Mucosa of descending colon (tissue), 3 donors: ENCODE measurements at regions not wholly inside any gene's neighbourhood (a gene's known extent, or its start where the extent isn't known, plus 50 kb on each side); places are given as distances from the start of the nearest gene placed in this dataset.
"Not testable (repeated sequence)": the region's sequence is repeated elsewhere in the genome, so short reads cannot be mapped to it uniquely, and the experiment has no call there.

ENCODE experiments used
- ATAC-seq: fragments of 200-7000 bp; cut with Tn5 transposase; one replicate; pipeline ENCODE4 v1.9.1; 2020; ENCODE audit warnings: mild to moderate bottlenecking, moderate library complexity
- DNase-seq, 3 donors: peaks; one replicate each; pipeline ENCODE4 v3.0.0-alpha.2; 2020
- H3K36me3 ChIP-seq: fragments of 200-600 bp; one replicate; pipeline ENCODE4 v1.8.0; 2021; ENCODE audit warnings: low read depth, mild to moderate bottlenecking
- H3K4me1 ChIP-seq: fragments of 200-600 bp; one replicate; pipeline ENCODE4 v1.8.0; 2021; ENCODE audit warnings: low read depth, mild to moderate bottlenecking
- H3K4me3 ChIP-seq: fragments of 200-600 bp; one replicate; pipeline ENCODE4 v1.8.0; 2021; ENCODE audit warnings: mild to moderate bottlenecking
- H3K9me3 ChIP-seq: fragments of 200-600 bp; one replicate; pipeline ENCODE4 v1.8.0; 2021; ENCODE audit warnings: mild to moderate bottlenecking
- intact Hi-C, 2 donors: fragments of 100-400 bp; cut with DNase I in 1 of 2; cut with micrococcal nuclease in 1 of 2; formaldehyde crosslinking; loops; one replicate each; pipeline versions ENCODE4 v1.11.0 to v1.11.1; 2022; cut with DNase I, micrococcal nuclease
- TF ChIP-seq, protein P1 (sequence below): fragments of 200-600 bp; IDR thresholded peaks from one replicate; pipeline ENCODE4 v1.8.0; 2022; ENCODE audit warnings: antibody characterized with exemption, mild to moderate bottlenecking
- donor health status: DM: no; HTN: no; CAD: no; lungs with moderate emphysema.
- donor health status: DM: no; HTN: no; CAD: no.
- donor health status: DM: no; HTN: yes; CAD: no.

- TF ChIP-seq, protein P1, sequence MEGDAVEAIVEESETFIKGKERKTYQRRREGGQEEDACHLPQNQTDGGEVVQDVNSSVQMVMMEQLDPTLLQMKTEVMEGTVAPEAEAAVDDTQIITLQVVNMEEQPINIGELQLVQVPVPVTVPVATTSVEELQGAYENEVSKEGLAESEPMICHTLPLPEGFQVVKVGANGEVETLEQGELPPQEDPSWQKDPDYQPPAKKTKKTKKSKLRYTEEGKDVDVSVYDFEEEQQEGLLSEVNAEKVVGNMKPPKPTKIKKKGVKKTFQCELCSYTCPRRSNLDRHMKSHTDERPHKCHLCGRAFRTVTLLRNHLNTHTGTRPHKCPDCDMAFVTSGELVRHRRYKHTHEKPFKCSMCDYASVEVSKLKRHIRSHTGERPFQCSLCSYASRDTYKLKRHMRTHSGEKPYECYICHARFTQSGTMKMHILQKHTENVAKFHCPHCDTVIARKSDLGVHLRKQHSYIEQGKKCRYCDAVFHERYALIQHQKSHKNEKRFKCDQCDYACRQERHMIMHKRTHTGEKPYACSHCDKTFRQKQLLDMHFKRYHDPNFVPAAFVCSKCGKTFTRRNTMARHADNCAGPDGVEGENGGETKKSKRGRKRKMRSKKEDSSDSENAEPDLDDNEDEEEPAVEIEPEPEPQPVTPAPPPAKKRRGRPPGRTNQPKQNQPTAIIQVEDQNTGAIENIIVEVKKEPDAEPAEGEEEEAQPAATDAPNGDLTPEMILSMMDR, result no peak
- intact Hi-C loops, result no loop called here
- no peaks in the 10 kb centered on the region for H3K36me3 ChIP-seq
- H3K9me3 ChIP-seq, result peaks cover 5% of the 10 kb centered on the region
- no peak overlapping the region for H3K4me3 ChIP-seq
- peak; percentile 56 for ATAC-seq
- H3K4me1 ChIP-seq, result peaks cover 13% of the 10 kb centered on the region
- DNase-seq, result peak in 1 of 3 donors; percentile 32
Observed at GRCh38 chr5:163916376-163916775, 411.0 kb downstream of the MAT2B start.

- ATAC-seq, result no peak
Observed at GRCh38 chr5:163916861-163917260, 411.4 kb downstream of the MAT2B start.

DNA sequence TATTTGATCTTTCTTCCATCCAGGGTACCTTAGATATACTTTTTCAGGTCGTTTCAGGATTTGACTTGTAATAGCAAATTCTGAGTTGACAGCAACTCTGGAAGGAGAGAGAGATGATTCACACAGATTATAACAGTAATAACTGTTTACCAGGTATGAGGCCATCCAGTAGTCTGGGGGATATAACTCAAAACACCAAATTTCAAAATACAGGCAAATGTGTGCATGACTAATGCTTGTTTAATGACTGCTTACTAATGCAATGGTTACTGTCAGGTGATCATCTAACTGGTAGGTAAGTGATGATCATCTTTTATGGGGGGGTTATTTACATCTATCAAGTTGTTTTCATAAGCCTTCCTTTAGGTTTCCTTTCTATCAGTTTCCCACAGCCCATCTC is 412.3 kb downstream of the MAT2B start:
- TF ChIP-seq, protein P1, result no peak

More at GRCh38 chr5:163916861-163917260, 411.4 kb downstream of the MAT2B start:
- peaks cover 13% of the 10 kb centered on the region for H3K4me1 ChIP-seq
- peaks cover 5% of the 10 kb centered on the region for H3K9me3 ChIP-seq
- no peak for DNase-seq
- no peak overlapping the region for H3K4me3 ChIP-seq
- TF ChIP-seq, protein P1, result no peak
- no peaks in the 10 kb centered on the region for H3K36me3 ChIP-seq
- intact Hi-C loops, result no loop called here

DNA sequence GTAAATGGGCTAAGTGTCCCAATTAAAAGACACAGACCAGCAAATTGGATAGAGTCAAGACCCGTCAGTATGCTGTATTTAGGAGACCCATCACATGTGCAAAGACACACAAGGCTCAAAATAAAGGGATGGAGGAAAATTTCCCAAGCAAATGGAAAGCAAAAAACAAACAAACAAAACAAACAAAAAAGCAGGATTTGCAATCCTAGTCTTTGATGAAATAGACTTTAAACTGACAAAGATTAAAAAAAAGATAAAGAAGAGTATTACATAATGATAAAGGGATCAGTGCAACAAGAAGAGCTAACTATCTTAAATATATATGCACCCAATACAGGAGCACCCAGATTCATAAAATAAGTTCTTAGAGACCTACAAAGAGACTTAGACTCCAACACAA is 429.6 kb downstream of the MAT2B start:
- intact Hi-C loops, result not testable (repeated sequence)

More for the DNA sequence above, 412.3 kb downstream of the MAT2B start:
- H3K4me3 ChIP-seq, result no peak overlapping the region
- intact Hi-C loops, result no loop called here
- peaks cover 5% of the 10 kb centered on the region for H3K9me3 ChIP-seq
- DNase-seq (no peak), ATAC-seq (no peak)
- no peaks in the 10 kb centered on the region for H3K36me3 ChIP-seq
- H3K4me1 ChIP-seq, result peaks cover 13% of the 10 kb centered on the region

DNA sequence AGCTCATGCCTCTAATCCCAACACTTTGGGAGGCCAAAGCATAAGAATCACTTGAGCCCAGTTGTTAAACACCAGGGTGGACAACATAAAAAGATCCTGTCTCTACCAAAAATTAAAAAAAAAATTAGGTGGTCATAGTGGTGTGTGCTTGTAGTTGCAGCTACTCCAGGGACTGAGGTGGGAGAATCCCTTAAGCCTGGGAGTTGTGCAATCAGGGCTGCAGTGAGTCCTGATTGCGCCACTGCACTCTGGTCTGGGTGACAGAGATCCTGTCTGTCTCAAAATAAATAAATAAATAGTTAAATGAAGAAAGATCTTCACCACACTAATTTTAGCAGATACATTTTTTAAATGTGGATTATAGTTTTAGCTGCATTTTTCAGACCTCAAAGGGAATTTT is 433.2 kb downstream of the MAT2B start:
- TF ChIP-seq, protein P1, result no peak
- ATAC-seq (no peak), DNase-seq (no peak)
- no peaks in the 10 kb centered on the region for H3K36me3 ChIP-seq
- intact Hi-C loops, result no loop called here
- H3K4me3 ChIP-seq, result no peak overlapping the region
- no peaks in the 10 kb centered on the region for H3K4me1 ChIP-seq
- H3K9me3 ChIP-seq, result no peaks in the 10 kb centered on the region

More for the DNA sequence above, 429.6 kb downstream of the MAT2B start:
- H3K4me1 ChIP-seq, H3K9me3 ChIP-seq, H3K36me3 ChIP-seq, ATAC-seq, H3K4me3 ChIP-seq, DNase-seq: not testable (repeated sequence)

DNA sequence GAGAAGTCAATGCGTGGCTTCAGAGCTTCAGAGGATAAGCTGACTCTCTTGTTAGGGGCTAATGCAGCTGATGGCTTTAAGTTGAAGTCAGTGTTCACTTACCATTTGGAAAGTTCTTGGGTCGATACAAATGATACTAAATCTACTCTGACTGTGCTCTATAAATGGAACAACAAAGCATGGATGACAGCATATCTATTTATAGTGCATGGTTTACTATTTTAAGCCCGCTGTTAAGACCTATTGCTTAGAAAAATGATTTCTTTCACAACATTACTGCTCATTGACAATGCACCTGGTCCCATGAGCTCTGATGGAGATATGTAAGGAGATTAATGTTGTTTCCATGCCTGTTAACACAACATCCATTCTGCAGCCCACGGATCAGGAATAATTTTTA is 435.7 kb downstream of the MAT2B start:
- Histone ChIP-seq H3K36me3 (no peaks in the 10 kb centered on the region), H3K9me3 (no peaks in the 10 kb centered on the region), H3K4me1 (no peaks in the 10 kb centered on the region), H3K4me3 (no peak overlapping the region)
- DNase-seq (no peak), ATAC-seq (no peak)
- TF ChIP-seq, protein P1, result no peak
- intact Hi-C loops, result no loop called here
